GM12878 (cell line): ENCODE measurements at regions not wholly inside any gene's neighbourhood (a gene's known extent, or its start where the extent isn't known, plus 50 kb on each side); places are given as distances from the start of the nearest gene placed in this dataset.

ENCODE experiments used
- ATAC-seq: fragments of 200-7000 bp; cut with Tn5 transposase; 3 replicates; pipeline ENCODE4 v1.9.1; 2020; ENCODE audit warnings: mild to moderate bottlenecking, moderate library complexity
- BruUV-seq: library from RNA; stranded (reverse); fragments of 400-500 nt; replicated peaks from 2 replicates; lab custom pipeline; 2021; lab: Mats Ljungman, UMichigan
- CTCF ChIA-PET: fragments of 300-600 bp; sonication (Branson Sonifier 250); formaldehyde crosslinking; extraction: SDS; loops from one replicate; lab custom pipeline; 2021; ENCODE audit warnings: inconsistent platforms; lab: Yijun Ruan, JAX
- POLR2A ChIA-PET: fragments of 350-600 bp; formaldehyde crosslinking; extraction: SDS; loops from one replicate; lab custom pipeline; 2021; ENCODE audit warnings: inconsistent platforms; lab: Charles Lee
- RAD21 ChIA-PET: fragments of 300-600 bp; sonication (Branson Sonifier 250); formaldehyde crosslinking; loops from one replicate; lab custom pipeline; 2023; ENCODE audit warnings: antibody characterized with exemption; ENCODE audit not compliant: unreplicated experiment; lab: Charles Lee
- SMC1A ChIA-PET: fragments of 300-600 bp; sonication (Branson Sonifier 250); formaldehyde crosslinking; loops from one replicate; lab custom pipeline; 2023; ENCODE audit not compliant: unreplicated experiment, uncharacterized antibody; lab: Charles Lee
- DNase-seq: peaks from one replicate; pipeline ENCODE4 v3.0.0-alpha.2; 2011; ENCODE audit warnings: low read depth, low spot score
- FAIRE-seq: peaks from 3 replicates; lab custom pipeline; 2011; peaks lifted over from hg19 to GRCh38; lab: Jason Lieb, UNC
- H2AFZ ChIP-seq: 2 replicates; pipeline ENCODE4 v1.6.0; 2011; ENCODE audit warnings: low read depth, low read length, control low read depth; ENCODE audit not compliant: control insufficient read depth
- H3K27ac ChIP-seq: 2 replicates; pipeline ENCODE4 v1.5.1; 2011; ENCODE audit warnings: control low read depth; ENCODE audit not compliant: control insufficient read depth, insufficient read depth
- H3K27me3 ChIP-seq, 2 experiments: replicated peaks in 1 of 2; 2 replicates each; pipeline versions ENCODE4 v1.6.0 to v1.6.1; 2011; ENCODE audit warnings: low read length in 1 of 2; ENCODE audit not compliant: control insufficient read depth in 2 of 2, insufficient read depth in 2 of 2
- H3K36me3 ChIP-seq, 2 experiments: 2 replicates each; pipeline ENCODE4 v1.5.1; 2011; ENCODE audit warnings: low read length in 1 of 2; ENCODE audit not compliant: control insufficient read depth in 2 of 2, insufficient read depth in 2 of 2
- H3K4me1 ChIP-seq: 2 replicates; pipeline ENCODE4 v1.6.1; 2011; ENCODE audit warnings: mild to moderate bottlenecking, low read length, moderate library complexity, mixed read lengths; ENCODE audit not compliant: control insufficient read depth, insufficient read depth
- H3K4me2 ChIP-seq: 2 replicates; pipeline ENCODE4 v1.6.0; 2011; ENCODE audit warnings: control low read depth; ENCODE audit not compliant: control insufficient read depth, insufficient read depth
- H3K4me3 ChIP-seq: fragments of 200-600 bp; sonication (generic); 2 replicates; pipeline ENCODE4 v1.5.1; 2016
- H3K79me2 ChIP-seq: 2 replicates; pipeline ENCODE4 v1.6.0; 2011; ENCODE audit warnings: low read length; ENCODE audit not compliant: control insufficient read depth, insufficient read depth
- H3K9ac ChIP-seq: 2 replicates; pipeline ENCODE4 v1.8.0; 2011; ENCODE audit warnings: low read length, control low read depth, mixed read lengths; ENCODE audit not compliant: control insufficient read depth, insufficient read depth
- H3K9me3 ChIP-seq: replicated peaks from 3 replicates; pipeline ENCODE4 v1.5.1; 2011; ENCODE audit warnings: mild to moderate bottlenecking, low read length; ENCODE audit not compliant: control insufficient read depth, insufficient read depth
- H4K20me1 ChIP-seq: 2 replicates; pipeline ENCODE4 v1.6.0; 2011; ENCODE audit not compliant: control insufficient read depth, insufficient read depth
- BRCA1 ChIP-seq: IDR thresholded peaks from 2 replicates; pipeline ENCODE4 v1.6.1; 2011; ENCODE audit warnings: low read depth, low read length, improper control_type of control experiment
- CHD4 ChIP-seq: fragments of 200-600 bp; sonication (generic); IDR thresholded peaks from 2 replicates; pipeline ENCODE4 v1.6.1; 2016; ENCODE audit warnings: mild to moderate bottlenecking
- E4F1 ChIP-seq: fragments of 450-650 bp; IDR thresholded peaks from 2 replicates; pipeline ENCODE4 v1.6.1; 2018; ENCODE audit warnings: borderline replicate concordance, mild to moderate bottlenecking; ENCODE audit not compliant: partially characterized antibody
- ETV6 ChIP-seq, 2 experiments: fragments of 450-650 bp in 1 of 2; IDR thresholded peaks in 1 of 2; conservative IDR thresholded peaks in 1 of 2; 2 replicates each; pipeline ENCODE4 v1.6.1; 2014; ENCODE audit warnings: antibody characterized with exemption in 1 of 2, borderline replicate concordance in 1 of 2, low read depth in 1 of 2, mild to moderate bottlenecking in 1 of 2, moderate library complexity in 1 of 2
- HDAC2 ChIP-seq: fragments of 200-600 bp; sonication (generic); IDR thresholded peaks from 2 replicates; pipeline ENCODE4 v1.6.1; 2017
- LARP7 ChIP-seq: fragments of 450-650 bp; IDR thresholded peaks from 2 replicates; pipeline ENCODE4 v1.6.1; 2017; ENCODE audit warnings: mild to moderate bottlenecking
- NFYB ChIP-seq: IDR thresholded peaks from 2 replicates; pipeline ENCODE4 v1.6.1; 2011; ENCODE audit warnings: low read depth, mild to moderate bottlenecking, low read length, improper control_type of control experiment, moderate library complexity; ENCODE audit not compliant: insufficient read depth
- PAX8 ChIP-seq: fragments of 450-650 bp; IDR thresholded peaks from 2 replicates; pipeline ENCODE4 v1.6.1; 2017; ENCODE audit warnings: mild to moderate bottlenecking, moderate library complexity
- POLR2A ChIP-seq: IDR thresholded peaks from 2 replicates; pipeline ENCODE4 v1.6.1; 2011; ENCODE audit warnings: low read depth, mild to moderate bottlenecking, low read length
- STAT3 ChIP-seq: IDR thresholded peaks from 2 replicates; pipeline ENCODE4 v1.6.1; 2011; ENCODE audit warnings: low read depth, low read length, improper control_type of control experiment
- TAF1 ChIP-seq: IDR thresholded peaks from 2 replicates; pipeline ENCODE4 v1.6.1; 2011; ENCODE audit warnings: mild to moderate bottlenecking, low read depth, low read length, borderline replicate concordance
- TCF12 ChIP-seq: IDR thresholded peaks from 2 replicates; pipeline ENCODE4 v1.6.1; 2011; ENCODE audit warnings: low read depth, mild to moderate bottlenecking, low read length
- WGBS: methylation state at CpG from one replicate; pipeline ENCODE4 v1.1.6; 2016; ENCODE audit warnings: low lambda C conversion rate; ENCODE audit not compliant: insufficient replicate concordance, insufficient coverage; ENCODE audit errors: missing lambda C conversion rate; 5-methylcytosine and 5-hydroxymethylcytosine counted together
- in situ Hi-C: fragments of 300-500 bp; cut with MboI; formaldehyde crosslinking; loops from 9 replicates; pipeline ENCODE4 v1.14.3; 2018; ENCODE audit warnings: mixed read lengths
- intact Hi-C: fragments of 100-400 bp; cut with micrococcal nuclease; formaldehyde crosslinking; loops from one replicate; pipeline ENCODE4 v1.14.2; 2022; ENCODE audit not compliant: unreplicated experiment
- TF ChIP-seq, protein P1 (sequence below): fragments of 450-650 bp; formaldehyde crosslinking; IDR thresholded peaks from 2 replicates; pipeline ENCODE4 v1.5.0; 2022; ENCODE audit warnings: mild to moderate bottlenecking, missing genetic modification characterization
- TF ChIP-seq, protein P2 (sequence below): IDR thresholded peaks from 2 replicates; pipeline ENCODE4 v1.6.1; 2011; ENCODE audit warnings: borderline replicate concordance, low read depth, mild to moderate bottlenecking, moderate library complexity, mixed read lengths, low read length; ENCODE audit not compliant: insufficient read depth; ENCODE audit errors: extremely low read length

DNA sequence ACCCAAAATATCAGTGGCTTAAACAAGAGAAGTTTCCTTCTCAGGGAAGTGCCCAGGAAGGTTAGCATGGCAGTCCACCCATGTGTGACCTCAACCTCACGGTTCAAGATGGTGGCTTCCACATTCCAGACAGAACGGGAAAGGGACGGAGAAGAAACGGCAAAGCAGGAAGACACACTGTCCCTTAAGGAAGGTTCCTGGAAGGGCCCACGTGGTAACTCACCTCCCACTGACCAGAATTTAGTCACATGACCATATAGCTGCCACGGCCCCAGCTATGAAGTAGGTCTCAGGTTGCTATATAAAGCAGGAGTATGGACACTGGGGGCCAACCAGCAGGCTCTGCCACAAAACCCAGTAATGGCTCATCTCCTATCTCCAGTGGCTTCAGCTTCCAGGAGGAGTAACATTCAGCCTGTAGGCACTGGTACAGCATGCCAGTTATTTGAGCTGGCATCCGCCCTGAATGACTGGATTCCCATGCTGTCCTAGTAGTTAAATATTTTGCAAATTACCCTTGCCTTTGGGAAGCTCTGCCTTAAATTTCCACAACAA, 278.5 kb upstream of the KLF14 start:
- in situ Hi-C loops = no loop called here
- DNase-seq = no peak
- TF ChIP-seq CHD4 = no peak
- TF ChIP-seq TAF1 = no peak
- TF ChIP-seq LARP7 = no peak
- TF ChIP-seq NFYB = no peak
- TF ChIP-seq STAT3 = no peak
- TF ChIP-seq E4F1 = no peak
- TF ChIP-seq TCF12 = no peak
- no peak for TF ChIP-seq HDAC2
- TF ChIP-seq BRCA1 = no peak
- TF ChIP-seq, protein P1, sequence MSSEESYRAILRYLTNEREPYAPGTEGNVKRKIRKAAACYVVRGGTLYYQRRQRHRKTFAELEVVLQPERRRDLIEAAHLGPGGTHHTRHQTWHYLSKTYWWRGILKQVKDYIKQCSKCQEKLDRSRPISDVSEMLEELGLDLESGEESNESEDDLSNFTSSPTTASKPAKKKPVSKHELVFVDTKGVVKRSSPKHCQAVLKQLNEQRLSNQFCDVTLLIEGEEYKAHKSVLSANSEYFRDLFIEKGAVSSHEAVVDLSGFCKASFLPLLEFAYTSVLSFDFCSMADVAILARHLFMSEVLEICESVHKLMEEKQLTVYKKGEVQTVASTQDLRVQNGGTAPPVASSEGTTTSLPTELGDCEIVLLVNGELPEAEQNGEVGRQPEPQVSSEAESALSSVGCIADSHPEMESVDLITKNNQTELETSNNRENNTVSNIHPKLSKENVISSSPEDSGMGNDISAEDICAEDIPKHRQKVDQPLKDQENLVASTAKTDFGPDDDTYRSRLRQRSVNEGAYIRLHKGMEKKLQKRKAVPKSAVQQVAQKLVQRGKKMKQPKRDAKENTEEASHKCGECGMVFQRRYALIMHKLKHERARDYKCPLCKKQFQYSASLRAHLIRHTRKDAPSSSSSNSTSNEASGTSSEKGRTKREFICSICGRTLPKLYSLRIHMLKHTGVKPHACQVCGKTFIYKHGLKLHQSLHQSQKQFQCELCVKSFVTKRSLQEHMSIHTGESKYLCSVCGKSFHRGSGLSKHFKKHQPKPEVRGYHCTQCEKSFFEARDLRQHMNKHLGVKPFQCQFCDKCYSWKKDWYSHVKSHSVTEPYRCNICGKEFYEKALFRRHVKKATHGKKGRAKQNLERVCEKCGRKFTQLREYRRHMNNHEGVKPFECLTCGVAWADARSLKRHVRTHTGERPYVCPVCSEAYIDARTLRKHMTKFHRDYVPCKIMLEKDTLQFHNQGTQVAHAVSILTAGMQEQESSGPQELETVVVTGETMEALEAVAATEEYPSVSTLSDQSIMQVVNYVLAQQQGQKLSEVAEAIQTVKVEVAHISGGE (CRISPR knock-in tag) = no peak
- no peak for TF ChIP-seq ETV6 (conservative IDR thresholded peaks at IDR 0.05 in 1 of 2, IDR thresholded peaks at IDR 0.05 in 1 of 2; ENCODE audit: borderline replicate concordance in 1 of 2, low read depth in 1 of 2)
- no peak for TF ChIP-seq PAX8
- TF ChIP-seq, protein P2, sequence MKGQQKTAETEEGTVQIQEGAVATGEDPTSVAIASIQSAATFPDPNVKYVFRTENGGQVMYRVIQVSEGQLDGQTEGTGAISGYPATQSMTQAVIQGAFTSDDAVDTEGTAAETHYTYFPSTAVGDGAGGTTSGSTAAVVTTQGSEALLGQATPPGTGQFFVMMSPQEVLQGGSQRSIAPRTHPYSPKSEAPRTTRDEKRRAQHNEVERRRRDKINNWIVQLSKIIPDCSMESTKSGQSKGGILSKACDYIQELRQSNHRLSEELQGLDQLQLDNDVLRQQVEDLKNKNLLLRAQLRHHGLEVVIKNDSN = peak; percentile 38
- no peak for TF ChIP-seq POLR2A

More for the DNA sequence above, 278.5 kb upstream of the KLF14 start:
- Histone ChIP-seq H3K9me3 (no peaks in the 10 kb centered on the region), H3K4me1 (peaks cover 53% of the 10 kb centered on the region), H3K4me2 (no peak overlapping the region), H3K27ac (peak overlapping the region; percentile 36), H3K79me2 (peaks cover 37% of the 10 kb centered on the region), H3K4me3 (no peak overlapping the region), H3K36me3 (no peaks in the 10 kb centered on the region; a peak in 2 of 4 replicates), H2AFZ (no peak overlapping the region; the same call in 1 of the 2 replicates), H3K27me3 (no peaks in the 10 kb centered on the region), H3K9ac (no peak overlapping the region), H4K20me1 (no peaks in the 10 kb centered on the region)
- ChIA-PET CTCF (interaction anchor here (0.6 to 3.1 kb wide), 9 partner anchors 9 to 185 kb away, joined by 3 to 21 read pairs (median 5); no protein-coding TSS in a partner anchor), SMC1A (interaction anchor here (0.8 to 4.2 kb wide), 8 partner anchors 8 to 64 kb away, joined by 3 to 31 read pairs (median 6); no protein-coding TSS in a partner anchor), POLR2A (interaction anchor here (0.6 to 1.5 kb wide), 6 partner anchors 8 to 43 kb away, joined by 3 to 5 read pairs (median 4); no protein-coding TSS in a partner anchor), RAD21 (interaction anchor here (0.6 to 3.0 kb wide), 6 partner anchors 8 to 285 kb away, joined by 3 to 18 read pairs (median 7); no protein-coding TSS in a partner anchor)
- FAIRE-seq = no peak
- no peak for ATAC-seq
- intact Hi-C loops = no loop called here
- WGBS = 45% methylated on average over 7 of the region's 7 CpGs
- no TSS peak for BruUV-seq
